Thyroid gland (tissue), 4 donors: ENCODE measurements at regions not wholly inside any gene's neighbourhood (a gene's known extent, or its start where the extent isn't known, plus 50 kb on each side); places are given as distances from the start of the nearest gene placed in this dataset.

Source experiments
- DNase-seq, 2 donors: peaks; one replicate each; pipeline ENCODE4 v3.0.0-alpha.2; 2019
- H3K27ac ChIP-seq, 3 donors: fragments of 200-600 bp; sonication (generic); 1 replicate in 2 of 3; 2 replicates in 1 of 3; pipeline ENCODE4 v1.5.1; 2016 to 2019; ENCODE audit warnings: mild to moderate bottlenecking in 1 of 3, moderate library complexity in 1 of 3
- H3K27me3 ChIP-seq: fragments of 200-600 bp; sonication (generic); one replicate; pipeline ENCODE4 v1.5.1; 2019
- H3K36me3 ChIP-seq, 2 donors: fragments of 200-600 bp; sonication (generic); one replicate each; pipeline ENCODE4 v1.5.1; 2016 to 2019
- H3K4me1 ChIP-seq, 2 donors: fragments of 200-600 bp; sonication (generic); one replicate each; pipeline ENCODE4 v1.5.1; 2017 to 2019
- H3K4me3 ChIP-seq, 3 donors: fragments of 200-600 bp; sonication (generic); replicated peaks in 1 of 3; 1 replicate in 2 of 3; 2 replicates in 1 of 3; pipeline ENCODE4 v1.5.1; 2016; ENCODE audit warnings: mild to moderate bottlenecking in 1 of 3
- H3K9me3 ChIP-seq: fragments of 200-600 bp; sonication (generic); one replicate; pipeline ENCODE4 v1.5.1; 2017
- CTCF ChIP-seq, 6 experiments: fragments of 200-600 bp in 3 of 6; fragments of 450-650 bp in 3 of 6; sonication (generic) in 3 of 6; IDR thresholded peaks; one replicate each; pipeline ENCODE4 v1.5.1; 2016 to 2019; ENCODE audit warnings: antibody characterized with exemption in 6 of 6, mild to moderate bottlenecking in 2 of 6, inconsistent platforms in 1 of 6, moderate library complexity in 1 of 6
- POLR2A ChIP-seq, 2 donors: fragments of 450-650 bp; IDR thresholded peaks; one replicate each; pipeline ENCODE4 v1.6.1; 2017; ENCODE audit warnings: antibody characterized with exemption in 2 of 2, mild to moderate bottlenecking in 2 of 2, moderate library complexity in 1 of 2
- WGBS, 2 donors: methylation state at CpG; one replicate each; pipeline ENCODE4 v1.1.5; 2017; 5-methylcytosine and 5-hydroxymethylcytosine counted together
- intact Hi-C: fragments of 100-400 bp; cut with DNase I; formaldehyde crosslinking; loops from one replicate; pipeline ENCODE4 v1.15.1; 2023

GRCh38 chr15:38002883-38003477 lies 68.5 kb downstream of the TMCO5A start:
- Histone ChIP-seq H3K9me3 (no peaks in the 10 kb centered on the region), H3K4me3 (no peak overlapping the region), H3K4me1 (no peaks in the 10 kb centered on the region), H3K27ac (no peak overlapping the region), H3K27me3 (no peaks in the 10 kb centered on the region), H3K36me3 (no peaks in the 10 kb centered on the region)
- no peak for TF ChIP-seq POLR2A (IDR thresholded peaks at IDR 0.05)
- TF ChIP-seq CTCF (IDR thresholded peaks at IDR 0.05) = peak in 5 of 6 experiments; percentile 52 to 88 (median 70)
- intact Hi-C loops = loop anchor here (10.0 kb wide), 2 partner anchors 252 to 352 kb away; partner anchors contain the start of gene SPRED1
- WGBS, 2 donors = 83 to 88% methylated on average over 2 of the region's 2 CpGs
- peak; percentile 65 to 76 for DNase-seq

- Histone ChIP-seq H3K4me1 (no peaks in the 10 kb centered on the region), H3K27ac (no peak overlapping the region), H3K36me3 (no peaks in the 10 kb centered on the region), H3K4me3 (no peak overlapping the region), H3K9me3 (no peaks in the 10 kb centered on the region), H3K27me3 (no peaks in the 10 kb centered on the region)
- 58 to 63% methylated on average over 4 of the region's 4 CpGs for WGBS, 2 donors
- no peak for TF ChIP-seq CTCF (IDR thresholded peaks at IDR 0.05)
- TF ChIP-seq POLR2A (IDR thresholded peaks at IDR 0.05) = no peak
- no peak for DNase-seq
- intact Hi-C loops = loop anchor here (10.0 kb wide), 2 partner anchors 250 to 350 kb away; partner anchors contain the start of gene SPRED1
Measured at GRCh38 chr15:38004218-38004861, 69.9 kb downstream of the TMCO5A start.

- H3K9me3 ChIP-seq = no peaks in the 10 kb centered on the region
- TF ChIP-seq CTCF (IDR thresholded peaks at IDR 0.05) (no peak), POLR2A (IDR thresholded peaks at IDR 0.05) (no peak)
- H3K27me3 ChIP-seq = no peaks in the 10 kb centered on the region
- intact Hi-C loops = loop anchor here (10.0 kb wide), 2 partner anchors 249 to 349 kb away; partner anchors contain the start of gene SPRED1
- no peak for DNase-seq
- no peaks in the 10 kb centered on the region for H3K36me3 ChIP-seq
- H3K4me3 ChIP-seq = no peak overlapping the region
- WGBS, 2 donors = 82% methylated on average over 2 of the region's 2 CpGs
- no peaks in the 10 kb centered on the region for H3K4me1 ChIP-seq
- H3K27ac ChIP-seq = no peak overlapping the region
Measured at GRCh38 chr15:38005953-38006808, 71.7 kb downstream of the TMCO5A start.

GRCh38 chr15:38010395-38010794 lies 76.0 kb downstream of the TMCO5A start:
- H3K4me3 ChIP-seq = no peak overlapping the region
- H3K36me3 ChIP-seq = no peaks in the 10 kb centered on the region
- no peak overlapping the region for H3K27ac ChIP-seq
- TF ChIP-seq CTCF (IDR thresholded peaks at IDR 0.05) = no peak
- TF ChIP-seq POLR2A (IDR thresholded peaks at IDR 0.05) = no peak
- no peaks in the 10 kb centered on the region for H3K9me3 ChIP-seq
- no peaks in the 10 kb centered on the region for H3K27me3 ChIP-seq
- intact Hi-C loops = no loop called here
- no peaks in the 10 kb centered on the region for H3K4me1 ChIP-seq
- no peak for DNase-seq
- WGBS, 2 donors = 92 to 94% methylated on average over 6 of the region's 6 CpGs
